ENCODE measurements at regions not wholly inside any gene's neighbourhood (a gene's known extent, or its start where the extent isn't known, plus 50 kb on each side); places are given as distances from the start of the nearest gene placed in this dataset.

DNA sequence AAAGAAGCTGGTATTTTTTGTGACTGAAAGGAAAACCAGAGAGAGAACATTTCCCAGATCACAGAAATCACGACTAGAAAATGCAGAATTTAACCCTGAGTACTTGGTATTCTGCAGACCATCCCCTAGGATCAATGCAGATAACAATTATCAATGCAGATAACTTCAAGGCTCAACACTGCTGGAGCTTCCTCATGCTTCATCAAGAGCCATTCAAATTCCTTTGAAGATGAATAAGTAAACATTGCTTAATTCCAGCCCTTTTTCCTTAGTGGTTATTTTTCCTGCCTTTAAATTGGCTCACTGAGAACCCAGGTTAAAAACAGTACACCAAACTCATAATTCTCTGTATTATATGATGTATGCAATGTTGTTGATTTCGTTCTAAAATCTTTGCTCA, 370.1 kb upstream of the TLE4 start:
- no peak for TF ChIP-seq CTCF (conservative IDR thresholded peaks at IDR 0.05 in 1 of 2, IDR thresholded peaks at IDR 0.05 in 1 of 2; ENCODE audit: extremely low read depth in 1 of 2, insufficient read depth in 1 of 2, low read depth in 1 of 2, low read length in 2 of 2)
- TF ChIP-seq EZH2 (IDR thresholded peaks at IDR 0.05; ENCODE audit: borderline replicate concordance, low read length): no peak
